OCI-LY3 (cell line): ENCODE measurements at regions not wholly inside any gene's neighbourhood (a gene's known extent, or its start where the extent isn't known, plus 50 kb on each side); places are given as distances from the start of the nearest gene placed in this dataset.
"Not testable (repeated sequence)": the region's sequence is repeated elsewhere in the genome, so short reads cannot be mapped to it uniquely, and the experiment has no call there.

Experiments used
- CTCF ChIP-seq: fragments of 200-600, 300-600 bp; sonication (generic); IDR thresholded peaks from 2 replicates; pipeline ENCODE4 v1.5.1; 2014; ENCODE audit warnings: antibody characterized with exemption, low read length, low read depth
- EZH2phosphoT487 ChIP-seq: fragments of 200-600 bp; shearing (Covaris generic); IDR thresholded peaks from 2 replicates; pipeline ENCODE4 v1.6.1; 2018; ENCODE audit warnings: antibody characterized with exemption, mixed run types, low read depth

- peak; percentile 16; the same call in 1 of the 2 replicates for TF ChIP-seq CTCF
- TF ChIP-seq EZH2phosphoT487: not testable (repeated sequence)
Observed at GRCh38 chr22:10934704-10935103, 4593.3 kb upstream of the OR11H1 start.
